Panc1 (cell line): ENCODE measurements at regions not wholly inside any gene's neighbourhood (a gene's known extent, or its start where the extent isn't known, plus 50 kb on each side); places are given as distances from the start of the nearest gene placed in this dataset.

Experiments
- TCF7L2 ChIP-seq: IDR thresholded peaks from 2 replicates; pipeline ENCODE4 v1.6.1; 2011; ENCODE audit warnings: mild to moderate bottlenecking, low read depth, low read length, inconsistent platforms
- TF ChIP-seq, protein P1 (sequence below): fragments of 450-650 bp; IDR thresholded peaks from 2 replicates; pipeline ENCODE4 v1.5.1; 2017; ENCODE audit warnings: mild to moderate bottlenecking

DNA sequence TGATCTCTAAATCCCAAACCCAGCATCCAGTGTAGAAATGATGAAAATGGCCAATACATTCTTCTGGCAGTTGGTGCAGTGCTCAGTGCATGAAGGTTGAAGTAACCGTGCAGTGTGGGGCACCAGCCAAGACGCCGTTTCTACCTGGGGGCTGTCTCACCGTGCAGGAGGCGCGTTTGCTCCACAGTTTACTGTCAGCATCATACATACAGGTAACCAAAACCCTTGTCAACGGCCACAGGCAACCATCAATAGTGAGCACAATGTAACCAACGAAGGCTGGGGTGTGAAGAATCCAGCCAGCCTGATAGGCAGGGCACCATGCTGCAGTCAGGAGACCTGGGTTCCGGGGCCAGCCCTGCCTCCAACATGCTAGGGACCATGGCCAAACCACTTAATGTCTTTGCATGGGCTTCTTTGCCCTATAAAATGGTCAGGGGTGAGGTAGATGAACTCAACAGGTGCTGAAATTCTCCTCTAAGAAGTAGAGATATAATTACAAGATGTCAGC is 127.5 kb upstream of the ID2 start:
- TF ChIP-seq, protein P1, sequence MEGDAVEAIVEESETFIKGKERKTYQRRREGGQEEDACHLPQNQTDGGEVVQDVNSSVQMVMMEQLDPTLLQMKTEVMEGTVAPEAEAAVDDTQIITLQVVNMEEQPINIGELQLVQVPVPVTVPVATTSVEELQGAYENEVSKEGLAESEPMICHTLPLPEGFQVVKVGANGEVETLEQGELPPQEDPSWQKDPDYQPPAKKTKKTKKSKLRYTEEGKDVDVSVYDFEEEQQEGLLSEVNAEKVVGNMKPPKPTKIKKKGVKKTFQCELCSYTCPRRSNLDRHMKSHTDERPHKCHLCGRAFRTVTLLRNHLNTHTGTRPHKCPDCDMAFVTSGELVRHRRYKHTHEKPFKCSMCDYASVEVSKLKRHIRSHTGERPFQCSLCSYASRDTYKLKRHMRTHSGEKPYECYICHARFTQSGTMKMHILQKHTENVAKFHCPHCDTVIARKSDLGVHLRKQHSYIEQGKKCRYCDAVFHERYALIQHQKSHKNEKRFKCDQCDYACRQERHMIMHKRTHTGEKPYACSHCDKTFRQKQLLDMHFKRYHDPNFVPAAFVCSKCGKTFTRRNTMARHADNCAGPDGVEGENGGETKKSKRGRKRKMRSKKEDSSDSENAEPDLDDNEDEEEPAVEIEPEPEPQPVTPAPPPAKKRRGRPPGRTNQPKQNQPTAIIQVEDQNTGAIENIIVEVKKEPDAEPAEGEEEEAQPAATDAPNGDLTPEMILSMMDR = no peak
- TF ChIP-seq TCF7L2 = no peak
